IMR-90 (cell line): ENCODE measurements at regions not wholly inside any gene's neighbourhood (a gene's known extent, or its start where the extent isn't known, plus 50 kb on each side); places are given as distances from the start of the nearest gene placed in this dataset.

Source experiments
- ATAC-seq: fragments of 200-7000 bp; cut with Tn5 transposase; 2 replicates; pipeline ENCODE4 v1.9.1; 2020; ENCODE audit warnings: low read depth, mild to moderate bottlenecking, moderate library complexity
- BruUV-seq: library from RNA; stranded (reverse); fragments of 400-500 nt; replicated peaks from 2 replicates; lab custom pipeline; 2021; lab: Mats Ljungman, UMichigan
- CTCF ChIA-PET: fragments of 300-600 bp; formaldehyde crosslinking; extraction: SDS; loops from one replicate; lab custom pipeline; 2021; ENCODE audit warnings: antibody characterized with exemption; lab: Yijun Ruan, JAX
- POLR2A ChIA-PET: fragments of 300-600 bp; sonication (Branson Sonifier 250); formaldehyde crosslinking; loops from one replicate; lab custom pipeline; 2022; ENCODE audit warnings: antibody characterized with exemption; ENCODE audit not compliant: unreplicated experiment; lab: Charles Lee
- DNase-seq: peaks from one replicate; pipeline ENCODE4 v3.0.0; 2013
- H2AFZ ChIP-seq: replicated peaks from 2 replicates; pipeline ENCODE3; 2013; ENCODE audit warnings: low read length, mild to moderate bottlenecking; ENCODE audit not compliant: poor library complexity
- H2AK5ac ChIP-seq: 2 replicates; pipeline ENCODE4 v1.6.1; 2013; ENCODE audit warnings: low read depth, low read length, inconsistent platforms
- H2AK9ac ChIP-seq: replicated peaks from 2 replicates; pipeline ENCODE3; 2013; ENCODE audit warnings: mild to moderate bottlenecking, low read depth, low read length, moderate library complexity; ENCODE audit not compliant: poor library complexity
- H2BK120ac ChIP-seq: 2 replicates; pipeline ENCODE4 v1.6.1; 2013; ENCODE audit warnings: low read depth, low read length, inconsistent platforms
- H2BK15ac ChIP-seq: 3 replicates; pipeline ENCODE4 v1.6.1; 2013; ENCODE audit warnings: low read depth, low read length, inconsistent platforms
- H2BK20ac ChIP-seq: 2 replicates; pipeline ENCODE4 v1.6.1; 2013; ENCODE audit warnings: low read depth, mild to moderate bottlenecking, inconsistent platforms, low read length, moderate library complexity
- H2BK5ac ChIP-seq: 2 replicates; pipeline ENCODE4 v1.6.1; 2013; ENCODE audit warnings: mild to moderate bottlenecking, low read depth, low read length, inconsistent platforms; ENCODE audit not compliant: poor library complexity, severe bottlenecking
- H3K14ac ChIP-seq: replicated peaks from 2 replicates; pipeline ENCODE4 v1.6.1; 2013; ENCODE audit warnings: low read depth, low read length, inconsistent platforms
- H3K18ac ChIP-seq: 2 replicates; pipeline ENCODE4 v1.6.1; 2013; ENCODE audit warnings: low read depth, low read length, control low read depth
- H3K23ac ChIP-seq: 2 replicates; pipeline ENCODE4 v1.6.1; 2013; ENCODE audit warnings: low read depth, low read length, inconsistent platforms
- H3K27ac ChIP-seq: 2 replicates; pipeline ENCODE4 v1.5.1; 2013; ENCODE audit warnings: mild to moderate bottlenecking, control low read depth, low read length; ENCODE audit not compliant: insufficient read depth
- H3K27me3 ChIP-seq: 2 replicates; pipeline ENCODE4 v1.6.1; 2013; ENCODE audit warnings: low read length; ENCODE audit not compliant: control insufficient read depth, insufficient read depth
- H3K36me3 ChIP-seq: 2 replicates; pipeline ENCODE4 v1.6.1; 2013; ENCODE audit warnings: low read length, mixed read lengths; ENCODE audit not compliant: control insufficient read depth, insufficient read depth
- H3K4ac ChIP-seq: 2 replicates; pipeline ENCODE4 v1.6.1; 2013; ENCODE audit warnings: low read depth, low read length, inconsistent platforms
- H3K4me1 ChIP-seq: 2 replicates; pipeline ENCODE4 v1.6.1; 2013; ENCODE audit warnings: low read length, mixed read lengths; ENCODE audit not compliant: control insufficient read depth, insufficient read depth
- H3K4me2 ChIP-seq: 2 replicates; pipeline ENCODE4 v1.6.1; 2013; ENCODE audit warnings: low read depth, mild to moderate bottlenecking, control low read depth, low read length, moderate library complexity
- H3K4me3 ChIP-seq: 2 replicates; pipeline ENCODE4 v1.5.1; 2013; ENCODE audit warnings: low read depth, mild to moderate bottlenecking, control low read depth, low read length, moderate library complexity; ENCODE audit not compliant: insufficient read depth
- H3K56ac ChIP-seq: 2 replicates; pipeline ENCODE4 v1.6.1; 2013; ENCODE audit warnings: low read length, inconsistent platforms; ENCODE audit not compliant: insufficient read depth; ENCODE audit errors: extremely low read depth
- H3K79me1 ChIP-seq, 2 experiments: 2 replicates each; pipeline ENCODE4 v1.6.1; 2013; ENCODE audit warnings: low read length in 2 of 2, inconsistent platforms in 1 of 2, low read depth in 1 of 2
- H3K9ac ChIP-seq: 2 replicates; pipeline ENCODE4 v1.6.1; 2013; ENCODE audit warnings: low read depth, low read length, control low read depth
- H3K9me1 ChIP-seq: 2 replicates; pipeline ENCODE4 v1.6.1; 2013; ENCODE audit warnings: low read length, inconsistent platforms; ENCODE audit not compliant: insufficient read depth
- H3K9me3 ChIP-seq: 2 replicates; pipeline ENCODE4 v1.6.1; 2013; ENCODE audit warnings: low read length; ENCODE audit not compliant: control insufficient read depth, insufficient read depth
- H4K20me1 ChIP-seq: 2 replicates; pipeline ENCODE4 v1.6.1; 2013; ENCODE audit warnings: low read length, inconsistent platforms; ENCODE audit not compliant: insufficient read depth
- H4K5ac ChIP-seq: 2 replicates; pipeline ENCODE4 v1.6.1; 2013; ENCODE audit warnings: mild to moderate bottlenecking, low read depth, low read length, control low read depth
- H4K8ac ChIP-seq, 2 experiments: 2 replicates each; pipeline ENCODE4 v1.6.1; 2013; ENCODE audit warnings: low read depth in 2 of 2, low read length in 2 of 2, control low read depth in 1 of 2, inconsistent platforms in 1 of 2
- H4K91ac ChIP-seq: 2 replicates; pipeline ENCODE4 v1.6.1; 2013; ENCODE audit warnings: low read depth, low read length, inconsistent platforms; ENCODE audit not compliant: insufficient read depth
- SMC3 ChIP-seq: fragments of 150-350 bp; IDR thresholded peaks from 2 replicates; pipeline ENCODE4 v1.6.1; 2016; ENCODE audit warnings: low read depth, mild to moderate bottlenecking, antibody characterized with exemption, low read length, moderate library complexity
- dilution Hi-C: fragments of 300-500 bp; cut with HindIII; formaldehyde crosslinking; loops from one replicate; pipeline ENCODE4 v1.14.3; 2018; ENCODE audit warnings: low sequenced_read_pairs; ENCODE audit not compliant: unreplicated experiment
- in situ Hi-C: fragments of 300-500 bp; cut with MboI; formaldehyde crosslinking; loops from 3 replicates; pipeline ENCODE4 v1.14.3; 2019; ENCODE audit warnings: low sequenced_read_pairs, inconsistent platforms, mixed read lengths
- intact Hi-C: fragments of 100-400 bp; cut with micrococcal nuclease; formaldehyde crosslinking; loops from 2 replicates; pipeline ENCODE4 v1.10.0; 2022
- TF ChIP-seq, protein P1 (sequence below): fragments of 150-350 bp; IDR thresholded peaks from 2 replicates; pipeline ENCODE4 v1.6.1; 2017; ENCODE audit warnings: mild to moderate bottlenecking, antibody characterized with exemption, low read length, low read depth

DNA sequence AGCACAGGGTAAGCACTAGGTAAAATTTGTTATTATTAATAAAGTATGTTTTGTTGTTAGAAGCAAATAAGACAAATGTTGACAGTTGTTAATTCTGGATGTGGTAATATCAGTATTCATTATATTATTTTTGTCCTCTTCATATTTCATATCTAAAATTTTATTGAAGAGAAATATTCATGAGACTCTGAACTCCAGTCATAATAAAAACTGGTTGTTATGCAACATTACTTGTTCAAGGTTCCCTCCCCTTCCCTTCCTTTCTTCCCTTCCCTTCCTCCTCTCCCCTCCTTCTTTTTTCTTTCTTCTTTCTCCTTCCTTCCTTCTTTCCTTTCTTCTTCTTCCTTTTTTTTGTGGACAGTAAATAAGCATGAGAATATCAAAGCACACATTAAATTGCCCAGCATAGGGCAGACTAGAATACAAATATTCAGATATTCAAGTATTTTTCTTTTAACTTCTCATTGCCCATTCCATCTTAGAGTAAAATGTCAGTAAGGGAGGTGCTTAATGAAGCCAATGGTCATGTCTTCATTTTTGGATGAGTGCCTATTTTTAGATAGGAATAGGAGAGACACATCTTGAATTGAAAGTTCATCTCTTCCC, 245.0 kb downstream of the INHBA start:
- no peak overlapping the region for H2BK120ac ChIP-seq
- no peak overlapping the region for H3K4me3 ChIP-seq
- no peak overlapping the region for H3K23ac ChIP-seq
- no peaks in the 10 kb centered on the region for H3K27me3 ChIP-seq
- no peaks in the 10 kb centered on the region for H4K20me1 ChIP-seq
- ChIA-PET POLR2A (no interaction called here), CTCF (no interaction called here)
- H2BK20ac ChIP-seq, result no peak overlapping the region
- no peak overlapping the region for H4K8ac ChIP-seq
- H2AK9ac ChIP-seq, result no peak overlapping the region
- H2BK5ac ChIP-seq, result no peak overlapping the region
- no peak overlapping the region for H2BK15ac ChIP-seq
- H3K14ac ChIP-seq, result no peak overlapping the region
- no peak overlapping the region for H4K5ac ChIP-seq
- H3K4ac ChIP-seq, result no peak overlapping the region
- no peak overlapping the region for H2AFZ ChIP-seq
- no peak overlapping the region for H3K18ac ChIP-seq
- TF ChIP-seq, protein P1, sequence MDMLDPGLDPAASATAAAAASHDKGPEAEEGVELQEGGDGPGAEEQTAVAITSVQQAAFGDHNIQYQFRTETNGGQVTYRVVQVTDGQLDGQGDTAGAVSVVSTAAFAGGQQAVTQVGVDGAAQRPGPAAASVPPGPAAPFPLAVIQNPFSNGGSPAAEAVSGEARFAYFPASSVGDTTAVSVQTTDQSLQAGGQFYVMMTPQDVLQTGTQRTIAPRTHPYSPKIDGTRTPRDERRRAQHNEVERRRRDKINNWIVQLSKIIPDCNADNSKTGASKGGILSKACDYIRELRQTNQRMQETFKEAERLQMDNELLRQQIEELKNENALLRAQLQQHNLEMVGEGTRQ, result no peak
- TF ChIP-seq SMC3, result no peak
- in situ Hi-C loops (no loop called here), intact Hi-C loops (no loop called here), dilution Hi-C loops (no loop called here)
- no peak overlapping the region for H2AK5ac ChIP-seq
- no peaks in the 10 kb centered on the region for H3K36me3 ChIP-seq
- no peak overlapping the region for H3K9ac ChIP-seq
- no peak overlapping the region for H4K91ac ChIP-seq
- no peaks in the 10 kb centered on the region for H3K9me3 ChIP-seq
- H3K56ac ChIP-seq, result no peak overlapping the region
- DNase-seq (no peak), ATAC-seq (no peak)
- H3K27ac ChIP-seq, result no peak overlapping the region
- H3K4me1 ChIP-seq, result no peaks in the 10 kb centered on the region
- H3K4me2 ChIP-seq, result no peak overlapping the region
- BruUV-seq, result no TSS peak
- no peaks in the 10 kb centered on the region for H3K9me1 ChIP-seq
- no peaks in the 10 kb centered on the region for H3K79me1 ChIP-seq
